ENCODE measurements at regions not wholly inside any gene's neighbourhood (a gene's known extent, or its start where the extent isn't known, plus 50 kb on each side); places are given as distances from the start of the nearest gene placed in this dataset.

GRCh38 chr16:79533292-79533691 is 67.2 kb downstream of the MAF start:
- no peak for TF ChIP-seq CTCF (IDR thresholded peaks at IDR 0.05)
- no peak for TF ChIP-seq POLR2A (IDR thresholded peaks at IDR 0.05)
- no peak for TF ChIP-seq EP300 (IDR thresholded peaks at IDR 0.05)

Data from tibial nerve (tissue), 4 donors.